ENCODE measurements at regions not wholly inside any gene's neighbourhood (a gene's known extent, or its start where the extent isn't known, plus 50 kb on each side); places are given as distances from the start of the nearest gene placed in this dataset.
"Not testable (repeated sequence)": the region's sequence is repeated elsewhere in the genome, so short reads cannot be mapped to it uniquely, and the experiment has no call there.

GRCh38 chr11:69569306-69570200 is 71.4 kb upstream of the CCND1 start:
- H3K4me3 ChIP-seq (ENCODE audit: low read depth, low read length), result no peak overlapping the region
- no peak for DNase-seq (ENCODE audit: low read depth)

GRCh38 chr11:69572233-69572860 is 68.6 kb upstream of the CCND1 start:
- H3K4me3 ChIP-seq (ENCODE audit: low read depth, low read length), result no peak overlapping the region
- DNase-seq (ENCODE audit: low read depth), result no peak

DNA sequence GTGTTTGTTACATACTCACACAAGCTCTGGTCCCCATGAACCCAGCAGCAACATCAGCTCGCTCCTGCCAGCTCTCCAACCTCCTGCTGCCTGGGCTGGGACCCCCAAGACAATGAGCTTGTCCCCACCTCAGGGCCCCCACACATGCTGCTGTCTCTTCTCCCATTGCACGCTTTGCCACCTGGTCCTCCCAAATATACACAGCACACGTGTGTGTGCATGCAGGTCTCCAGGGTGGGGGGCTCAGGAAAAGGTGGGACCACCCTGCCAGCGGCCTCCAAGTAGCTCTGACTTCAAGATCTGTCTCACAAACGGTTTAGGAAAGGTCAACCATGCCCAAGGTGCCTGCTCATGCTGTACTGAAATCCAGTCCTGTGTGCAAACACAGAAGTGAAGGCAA is 68.1 kb upstream of the CCND1 start:
- no peak overlapping the region for H3K4me3 ChIP-seq (ENCODE audit: low read depth, low read length)
- no peak for DNase-seq (ENCODE audit: low read depth)

GRCh38 chr11:69573761-69574607 is 67.0 kb upstream of the CCND1 start:
- H3K4me3 ChIP-seq (ENCODE audit: low read depth, low read length), result no peak overlapping the region
- no peak for DNase-seq (ENCODE audit: low read depth)

DNA sequence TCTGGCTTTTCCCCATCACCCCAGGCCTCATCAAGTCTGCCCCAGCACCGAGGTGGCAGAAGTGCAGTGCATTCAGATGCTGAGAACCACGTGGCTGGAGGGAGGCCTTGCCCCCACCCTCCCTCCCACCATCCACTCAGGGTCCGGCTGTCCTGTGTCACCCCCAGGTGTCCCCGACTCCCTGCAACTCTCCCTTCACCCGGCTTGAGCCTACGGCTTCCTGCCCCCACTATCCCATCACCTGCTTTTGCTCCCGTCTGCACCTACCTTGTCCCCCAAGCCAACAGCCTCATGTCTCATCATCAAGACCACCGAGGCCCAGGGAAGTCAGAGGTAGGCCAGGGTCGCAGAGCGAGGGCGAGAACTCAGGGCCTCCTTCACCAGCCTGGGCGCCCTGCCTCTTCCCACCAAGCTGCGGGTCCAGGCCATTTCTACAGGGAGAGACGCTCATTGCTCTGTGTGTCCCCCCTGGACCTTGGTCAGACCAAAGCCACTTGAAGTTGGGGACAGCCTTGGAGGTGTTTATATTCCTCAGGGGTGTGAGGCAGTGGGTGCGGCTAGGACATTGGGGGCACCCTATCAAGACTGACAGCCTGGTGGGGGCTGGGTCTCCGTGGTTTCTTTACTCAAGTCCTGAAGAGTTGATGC is 66.2 kb upstream of the CCND1 start:
- no peak for DNase-seq (ENCODE audit: low read depth)
- H3K4me3 ChIP-seq (ENCODE audit: low read depth, low read length), result no peak overlapping the region

DNA sequence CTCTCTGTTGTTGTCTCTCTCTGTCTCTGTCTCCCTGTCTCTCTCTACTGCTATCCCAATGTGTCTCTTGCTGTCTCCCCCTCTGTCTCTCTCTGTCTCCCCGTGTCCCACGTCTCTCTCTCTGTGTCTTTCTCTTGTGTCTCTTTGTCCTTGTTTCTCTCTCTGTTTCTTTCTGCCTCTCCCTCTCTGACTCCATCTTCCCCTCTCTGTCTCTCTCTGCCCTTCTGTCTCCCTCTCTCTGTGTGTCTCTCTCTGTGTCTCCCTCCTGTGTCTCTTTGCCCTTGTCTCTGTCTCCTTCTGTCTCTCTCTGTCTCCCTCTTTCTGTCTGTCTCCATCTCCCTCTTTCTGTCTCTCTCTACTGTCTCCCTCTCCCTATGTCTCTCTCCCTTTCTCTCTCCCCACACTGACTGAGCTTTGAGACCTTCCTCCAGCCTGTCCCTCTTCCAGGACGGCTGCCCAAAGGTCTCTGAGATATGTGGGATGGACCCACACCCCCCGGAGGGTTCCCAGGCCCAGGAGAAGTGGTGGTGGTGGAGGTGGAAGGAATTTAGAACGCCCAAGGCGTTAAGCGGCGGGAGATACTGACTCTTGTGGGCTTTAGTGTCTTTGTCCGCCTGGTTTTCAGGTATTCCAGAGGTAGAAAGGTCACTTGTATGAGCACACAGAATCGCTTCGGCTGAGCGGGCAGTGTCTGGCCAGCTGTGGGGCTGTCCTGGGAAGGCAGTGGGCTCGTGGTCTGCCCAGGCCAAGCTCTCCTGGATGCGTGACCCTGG is 65.5 kb upstream of the CCND1 start:
- no peak for DNase-seq (ENCODE audit: low read depth)
- H3K4me3 ChIP-seq (ENCODE audit: low read depth, low read length), result no peak overlapping the region

DNA sequence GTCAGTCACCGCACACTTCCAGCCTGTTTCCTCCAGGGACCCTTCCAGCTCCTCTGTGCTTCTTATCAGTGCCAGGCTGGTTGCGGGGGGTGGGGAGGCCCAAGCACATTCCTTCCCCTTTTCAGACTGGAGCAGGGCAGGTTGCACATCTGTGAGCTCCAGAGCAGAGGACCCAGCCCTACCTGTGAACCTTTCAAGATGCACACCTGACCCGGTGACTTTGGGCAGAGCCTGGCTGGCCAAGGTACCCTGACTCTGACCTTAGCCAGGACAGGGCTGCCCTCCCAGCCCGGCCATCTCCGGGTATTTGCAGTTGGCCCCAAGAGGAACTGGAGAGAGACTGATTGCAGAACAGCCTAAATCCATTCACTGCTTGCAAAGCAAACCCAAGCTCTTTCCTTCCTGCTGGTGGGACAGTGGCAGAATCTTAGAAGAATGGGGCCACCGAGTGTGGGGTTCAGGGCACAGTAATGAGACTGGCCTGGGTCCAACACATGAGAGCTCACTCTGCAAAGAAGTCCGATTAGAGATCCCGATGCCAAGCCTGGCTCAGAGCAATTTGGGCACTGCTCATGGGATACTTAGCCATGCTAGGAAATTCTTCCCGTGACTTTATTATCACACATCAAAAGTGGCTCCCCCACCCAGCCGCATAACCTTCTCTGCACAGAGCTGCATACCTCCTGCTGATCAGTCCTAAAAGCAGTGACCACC is 64.7 kb upstream of the CCND1 start:
- H3K4me3 ChIP-seq (ENCODE audit: low read depth, low read length), result no peak overlapping the region
- no peak for DNase-seq (ENCODE audit: low read depth)

DNA sequence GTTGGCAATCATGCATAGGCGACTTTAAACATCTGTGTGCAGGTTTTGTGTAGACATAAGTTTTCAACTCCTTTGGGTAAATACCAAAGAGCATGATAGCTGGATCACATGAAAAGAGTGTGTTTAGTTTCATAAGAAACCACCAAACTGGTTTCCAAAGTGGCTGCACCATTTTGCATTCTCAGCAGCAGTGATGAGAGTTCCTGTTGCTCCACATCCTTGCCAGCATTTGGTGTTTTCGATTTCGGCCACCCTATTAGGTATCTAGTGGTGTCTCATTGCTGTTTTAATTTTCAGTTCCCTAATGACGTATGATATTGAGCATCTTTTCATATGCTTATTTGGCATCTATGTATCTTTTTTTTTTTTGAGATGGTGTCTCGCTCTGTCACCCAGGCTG is 62.8 kb upstream of the CCND1 start:
- DNase-seq (ENCODE audit: low read depth), result no peak
- H3K4me3 ChIP-seq (ENCODE audit: low read depth, low read length), result no peak overlapping the region

DNA sequence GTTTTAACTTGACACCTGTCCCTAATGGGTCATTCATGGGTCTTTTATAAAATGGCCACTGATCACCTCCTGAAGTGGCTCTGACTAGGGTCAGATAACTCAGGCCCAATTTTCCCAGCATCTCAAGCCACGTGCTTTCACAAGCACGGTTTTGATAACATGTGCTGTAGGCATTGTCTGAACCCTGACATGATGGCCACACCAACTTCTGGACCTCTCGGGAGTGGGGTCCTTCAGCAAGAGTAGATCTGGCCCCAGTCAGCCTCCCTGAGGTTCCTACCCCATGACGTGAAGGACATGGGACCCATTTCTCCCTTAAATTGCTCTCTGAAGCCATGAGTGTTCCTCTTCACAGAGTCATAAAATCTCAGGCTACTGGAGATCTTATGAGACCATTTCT is 60.4 kb upstream of the CCND1 start:
- H3K4me3 ChIP-seq (ENCODE audit: low read depth, low read length), result no peak overlapping the region

GRCh38 chr11:69582756-69583467 is 58.0 kb upstream of the CCND1 start:
- no peak for DNase-seq (ENCODE audit: low read depth)
- H3K4me3 ChIP-seq (ENCODE audit: low read depth, low read length), result no peak overlapping the region

More for the DNA sequence above, 60.4 kb upstream of the CCND1 start:
- no peak for DNase-seq (ENCODE audit: low read depth)

GRCh38 chr11:69584160-69584559 is 56.8 kb upstream of the CCND1 start:
- DNase-seq (ENCODE audit: low read depth), result no peak

DNA sequence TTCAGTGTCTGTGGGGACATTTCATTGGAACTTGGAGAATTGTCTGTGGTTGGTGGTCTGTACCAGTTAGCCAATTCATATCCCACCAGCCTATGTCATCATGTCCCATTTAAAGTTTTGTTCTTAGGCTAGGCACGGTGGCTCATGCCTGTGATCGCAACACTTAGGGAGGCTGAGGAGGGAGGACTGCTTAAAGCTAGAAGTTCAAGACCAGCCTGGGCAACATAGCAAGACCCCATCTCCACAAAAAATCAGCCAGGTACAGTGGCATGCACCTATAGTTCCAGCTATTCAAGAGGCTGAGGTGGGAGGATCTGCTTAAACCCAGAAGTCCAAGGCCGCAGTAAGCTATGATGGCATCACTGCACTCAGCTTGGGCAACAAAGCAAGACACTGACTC is 55.6 kb upstream of the CCND1 start:
- H3K4me3 ChIP-seq (ENCODE audit: low read depth, low read length), result no peak overlapping the region
- no peak for DNase-seq (ENCODE audit: low read depth)

More at GRCh38 chr11:69584160-69584559, 56.8 kb upstream of the CCND1 start:
- no peak overlapping the region for H3K4me3 ChIP-seq (ENCODE audit: low read depth, low read length)

GRCh38 chr11:69587454-69588090 is 53.4 kb upstream of the CCND1 start:
- peak; percentile 15 for DNase-seq (ENCODE audit: low read depth)
- no peak overlapping the region for H3K4me3 ChIP-seq (ENCODE audit: low read depth, low read length)

DNA sequence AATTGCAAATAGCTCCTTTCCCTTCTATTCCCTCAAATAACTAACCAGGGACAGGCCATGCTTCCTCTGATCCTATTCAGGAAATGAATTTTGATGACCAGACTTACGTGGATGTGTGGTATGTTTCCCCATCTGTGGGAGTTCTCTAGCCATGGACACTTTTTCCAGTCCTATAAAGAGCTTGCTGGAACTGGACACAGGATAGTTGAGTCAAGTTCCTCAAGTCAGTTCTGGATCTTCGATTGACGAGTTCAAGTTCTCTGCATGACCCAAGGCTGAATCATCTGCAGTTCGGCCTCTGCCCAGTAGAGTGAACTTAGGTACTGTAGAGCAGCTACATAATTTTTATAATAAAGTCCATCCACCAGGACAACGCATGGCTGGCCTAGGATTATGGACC is 52.7 kb upstream of the CCND1 start:
- peak; percentile 56 for DNase-seq (ENCODE audit: low read depth)
- no peak overlapping the region for H3K4me3 ChIP-seq (ENCODE audit: low read depth, low read length)

- not testable (repeated sequence) for DNase-seq (ENCODE audit: low read depth); H3K4me3 ChIP-seq (ENCODE audit: low read depth, low read length)
These were observed 50.9 kb upstream of the CCND1 start for GRCh38 chr11:69590088-69590487.

All from skeletal muscle cell (primary cell).